ENCODE measurements at regions not wholly inside any gene's neighbourhood (a gene's known extent, or its start where the extent isn't known, plus 50 kb on each side); places are given as distances from the start of the nearest gene placed in this dataset.

DNA sequence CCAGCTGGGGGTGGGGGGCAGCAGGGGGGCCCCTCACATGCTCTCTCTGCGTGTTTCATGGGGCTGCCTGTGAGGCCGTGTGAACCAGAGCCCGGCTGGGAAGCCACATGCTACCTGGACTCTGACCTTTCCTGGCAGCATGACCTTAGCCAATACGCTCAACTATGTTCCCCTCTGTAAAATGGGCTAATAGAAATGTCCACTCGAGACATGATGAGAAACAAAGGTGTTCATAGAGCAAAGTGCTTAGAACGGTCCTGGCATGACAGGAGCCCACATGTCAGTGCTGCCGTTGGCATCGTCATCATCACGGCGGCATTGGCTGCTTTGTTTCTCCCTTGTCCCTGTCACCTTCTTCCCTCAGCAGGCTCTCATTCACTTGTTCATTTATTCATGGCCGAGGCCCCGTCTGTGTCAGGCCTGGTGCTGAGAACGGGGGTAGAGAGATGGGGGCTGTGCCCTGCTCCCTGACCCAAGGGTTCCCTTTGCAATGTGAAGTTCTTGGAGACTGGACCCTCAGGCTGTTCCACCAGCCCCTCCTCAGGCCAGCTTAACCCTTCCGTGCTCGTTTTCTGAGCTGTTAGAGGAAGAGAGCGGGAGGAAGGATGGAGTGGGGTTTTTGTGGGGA is 291.4 kb downstream of the SEC14L1 start:
- DNase-seq (ENCODE audit: low spot score) = no peak

DNA sequence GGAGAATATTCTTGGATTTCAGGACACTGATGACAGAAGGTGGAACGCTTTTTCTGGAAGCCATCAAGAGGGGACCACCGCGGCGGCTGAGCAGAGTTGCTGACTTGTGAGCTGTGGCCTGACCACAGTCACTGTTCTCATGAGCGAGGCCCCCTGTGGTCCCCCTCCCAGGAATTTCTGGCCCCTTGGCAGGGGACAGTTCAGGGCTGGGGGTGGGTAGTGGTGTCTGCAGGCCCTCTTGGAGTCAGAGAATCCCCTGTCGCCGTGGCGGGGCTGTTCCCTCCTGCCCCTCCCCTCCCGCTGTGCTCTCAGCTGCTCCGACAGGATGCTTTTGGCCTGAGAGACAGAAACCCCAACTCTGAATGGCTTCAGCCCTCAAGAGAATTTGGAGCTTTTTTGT is 292.0 kb downstream of the SEC14L1 start:
- no peak for DNase-seq (ENCODE audit: low spot score)

DNA sequence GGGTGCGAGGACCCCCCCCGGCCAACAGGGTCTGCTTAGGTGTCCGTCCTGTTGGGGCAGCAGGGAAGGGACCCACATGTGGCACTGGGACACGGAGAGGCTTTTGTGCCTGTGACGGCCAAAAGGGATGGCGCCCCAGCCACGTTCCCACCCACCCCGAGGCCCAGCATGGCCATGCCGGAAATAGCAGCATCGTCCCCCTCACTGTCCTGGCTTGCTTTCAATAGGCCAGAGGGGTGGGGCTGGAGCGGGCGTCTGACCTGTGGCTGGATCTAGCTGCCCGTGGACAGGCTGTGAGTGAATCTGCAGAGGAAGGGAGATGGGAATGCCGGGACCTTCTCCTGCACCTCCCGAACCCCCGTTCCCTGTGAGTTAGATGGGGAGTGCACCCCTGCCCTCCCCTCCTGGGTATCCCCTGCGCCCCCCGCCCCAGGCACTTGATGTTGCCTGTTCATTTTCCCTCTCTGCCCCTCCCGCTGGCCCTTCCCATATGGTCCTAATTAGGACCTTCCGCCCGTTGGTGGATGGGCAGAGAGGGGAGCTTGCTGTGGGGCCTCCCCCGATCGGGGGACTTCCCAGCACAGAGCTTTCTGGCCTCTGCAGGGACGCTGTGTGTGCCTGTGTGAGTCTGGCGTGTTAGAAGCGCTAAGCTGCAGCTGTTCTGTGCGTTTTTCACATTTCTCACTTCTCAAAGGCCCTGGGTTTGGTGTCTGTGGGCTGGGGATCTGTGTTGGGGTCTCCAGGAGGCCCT is 292.8 kb downstream of the SEC14L1 start:
- no peak for DNase-seq (ENCODE audit: low spot score)

DNA sequence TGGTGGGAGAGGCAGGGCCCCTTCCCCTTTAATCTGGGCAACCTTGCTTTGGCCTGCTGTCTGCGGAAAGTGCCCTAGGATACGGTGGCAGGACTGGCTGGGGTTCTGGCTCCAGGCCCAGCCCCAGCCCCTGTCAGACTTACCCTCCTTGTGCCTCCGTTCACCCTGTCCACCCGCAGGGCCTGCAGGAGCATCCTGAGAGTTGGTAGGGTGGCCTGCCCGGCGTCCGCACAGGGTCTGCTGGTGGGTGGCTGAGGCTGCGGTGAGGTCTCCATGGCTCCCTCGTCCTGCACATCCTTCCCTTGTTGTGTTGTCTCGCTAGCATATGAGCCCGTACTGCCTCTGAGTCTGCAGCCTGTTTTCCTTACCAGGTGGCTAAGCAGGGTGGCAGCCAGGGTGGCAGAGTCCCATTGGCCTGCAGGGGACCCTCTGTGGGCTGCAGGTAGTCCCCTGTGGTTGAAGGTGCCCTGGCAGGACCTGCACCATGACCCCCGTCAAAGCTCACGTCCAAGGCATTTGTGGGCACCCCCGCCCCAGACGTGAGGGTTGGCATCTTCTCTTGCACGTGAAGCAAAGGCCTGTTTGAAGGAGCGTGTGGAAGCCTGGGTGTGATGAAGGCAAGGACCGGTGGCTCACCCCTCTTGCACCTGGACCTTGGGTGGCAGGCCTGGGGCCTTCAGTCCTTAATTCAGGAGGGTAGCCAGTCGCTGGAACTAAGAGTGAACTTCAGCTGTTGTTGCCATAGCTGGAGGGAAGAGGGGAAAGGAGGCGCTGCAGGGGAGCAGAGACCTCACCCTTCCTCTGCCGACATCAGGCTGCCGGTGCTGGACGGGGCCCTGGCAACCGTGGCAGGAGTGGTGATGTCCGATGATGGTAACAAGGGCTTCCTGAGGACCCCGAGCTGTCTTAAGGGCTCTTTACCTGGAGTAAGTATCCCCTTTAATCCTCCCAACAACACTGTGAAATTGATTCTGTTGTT is 293.7 kb downstream of the SEC14L1 start:
- no peak for DNase-seq (ENCODE audit: low spot score)

DNA sequence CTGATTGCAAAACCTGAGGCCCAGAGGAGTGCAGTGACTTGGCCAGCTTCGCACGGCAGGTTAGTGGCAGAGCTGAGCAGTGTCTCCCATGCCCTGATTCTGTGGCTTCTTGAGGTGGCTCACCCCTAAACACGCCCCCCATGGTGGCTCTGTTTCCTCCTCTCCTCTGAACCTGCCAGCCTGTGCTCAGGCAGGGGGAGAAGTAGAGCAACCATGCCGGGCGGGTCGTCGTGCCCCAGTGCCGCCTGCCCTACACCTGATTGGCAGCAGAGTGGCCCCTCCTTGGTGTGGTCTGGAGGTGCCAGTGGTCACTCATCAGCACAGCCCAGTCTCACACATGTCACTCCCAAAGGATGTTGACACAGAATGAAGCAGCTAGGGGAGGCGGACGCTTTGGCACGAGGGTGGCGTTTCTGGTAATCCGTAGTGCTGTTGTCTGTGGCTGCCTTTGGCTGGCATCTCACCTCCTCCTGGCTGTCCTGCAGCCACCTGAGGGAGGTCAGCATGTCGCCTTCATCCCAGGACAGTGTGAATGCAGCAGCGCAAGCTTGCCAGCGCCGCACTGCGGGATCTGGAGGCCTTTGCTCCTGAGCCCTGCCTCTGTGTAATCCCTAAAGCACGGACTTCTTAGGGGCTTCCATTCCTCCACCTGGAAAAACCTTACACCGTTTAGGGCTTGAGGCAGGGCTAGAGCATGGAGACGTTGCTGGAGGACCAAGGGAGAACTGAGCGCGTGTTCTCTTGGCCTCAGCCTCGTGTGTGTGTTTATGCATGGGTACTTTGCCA is 294.7 kb downstream of the SEC14L1 start:
- DNase-seq (ENCODE audit: low spot score) = no peak

DNA sequence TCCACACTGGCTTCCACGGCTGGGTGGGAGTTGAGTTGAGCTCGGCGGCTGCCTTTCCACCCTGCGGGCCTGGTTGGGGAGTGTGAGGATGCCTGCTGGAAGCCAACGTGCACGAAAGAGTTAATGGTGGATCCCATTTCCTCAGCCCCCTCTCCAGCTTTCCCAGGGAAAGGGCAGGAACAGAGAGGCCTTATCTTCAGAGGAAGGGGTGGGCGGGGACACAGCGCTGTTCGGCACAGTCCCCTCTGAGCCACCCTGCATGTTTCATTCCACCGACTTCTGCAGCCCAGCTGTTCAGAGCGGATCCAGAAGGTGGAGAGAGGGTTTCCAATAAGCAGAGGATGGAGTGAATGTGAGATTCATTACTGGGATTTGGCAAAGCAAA is 295.3 kb downstream of the SEC14L1 start:
- DNase-seq (ENCODE audit: low spot score) = no peak

DNA sequence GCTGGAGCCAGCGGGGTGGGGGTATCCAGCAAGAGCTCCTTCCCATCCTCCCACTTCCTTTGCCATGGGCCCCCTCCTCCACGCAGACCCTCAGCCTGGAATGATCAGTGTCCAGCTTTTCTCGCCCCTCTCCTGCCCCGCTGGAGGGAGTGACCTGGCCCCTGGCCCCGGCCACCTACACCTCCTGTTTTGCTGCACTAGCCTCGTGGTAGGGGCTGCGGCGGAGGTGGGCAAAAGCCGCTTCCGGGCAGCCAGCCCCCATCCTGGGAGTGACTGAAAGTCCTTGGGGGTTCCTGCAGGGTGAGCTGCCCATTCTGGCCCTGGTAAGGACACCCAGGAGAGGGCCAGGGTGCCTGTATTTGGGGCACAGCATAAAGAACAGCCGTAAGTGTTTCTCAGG is 295.7 kb downstream of the SEC14L1 start:
- DNase-seq (ENCODE audit: low spot score) = no peak

DNA sequence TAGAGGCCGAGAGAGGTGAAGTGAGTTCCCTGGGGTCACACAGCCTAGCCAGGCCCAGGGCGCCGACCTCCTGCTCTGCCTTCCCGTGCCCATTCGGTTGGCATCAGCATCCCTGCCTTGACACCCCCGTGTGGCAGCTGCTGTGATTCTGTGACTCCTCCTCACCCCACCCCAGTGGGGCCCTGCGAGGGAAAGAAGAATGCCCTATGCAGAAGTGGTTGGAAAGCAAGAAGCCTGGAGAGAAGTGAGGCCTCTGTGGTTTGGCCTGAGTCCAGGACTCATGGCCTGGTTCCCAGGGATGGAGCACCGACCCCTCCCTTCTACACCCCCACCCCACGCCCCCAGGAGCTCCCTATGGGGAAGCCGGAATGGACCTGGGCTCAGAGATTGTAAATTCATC is 296.2 kb downstream of the SEC14L1 start:
- no peak for DNase-seq (ENCODE audit: low spot score)

DNA sequence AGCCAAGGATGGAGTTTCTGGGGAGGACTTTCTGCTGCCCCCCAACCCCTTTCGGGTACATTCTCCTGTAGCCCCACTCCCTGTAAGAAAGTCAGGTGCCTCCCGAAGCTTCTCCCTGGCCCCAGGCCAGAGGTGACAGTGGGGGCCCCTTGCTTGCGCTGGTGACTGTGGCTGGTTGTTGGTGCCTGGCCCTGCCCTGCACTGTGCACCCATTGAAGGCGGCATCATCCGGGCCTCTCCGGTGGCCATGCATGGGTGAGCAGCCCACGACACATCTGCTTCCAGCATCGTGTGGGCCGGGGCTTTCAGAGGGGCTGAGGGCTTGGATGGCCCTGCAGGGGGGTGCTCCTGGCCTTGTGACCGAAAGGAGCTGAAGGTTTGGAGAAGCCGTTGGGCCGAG is 297.0 kb downstream of the SEC14L1 start:
- DNase-seq (ENCODE audit: low spot score) = no peak

DNA sequence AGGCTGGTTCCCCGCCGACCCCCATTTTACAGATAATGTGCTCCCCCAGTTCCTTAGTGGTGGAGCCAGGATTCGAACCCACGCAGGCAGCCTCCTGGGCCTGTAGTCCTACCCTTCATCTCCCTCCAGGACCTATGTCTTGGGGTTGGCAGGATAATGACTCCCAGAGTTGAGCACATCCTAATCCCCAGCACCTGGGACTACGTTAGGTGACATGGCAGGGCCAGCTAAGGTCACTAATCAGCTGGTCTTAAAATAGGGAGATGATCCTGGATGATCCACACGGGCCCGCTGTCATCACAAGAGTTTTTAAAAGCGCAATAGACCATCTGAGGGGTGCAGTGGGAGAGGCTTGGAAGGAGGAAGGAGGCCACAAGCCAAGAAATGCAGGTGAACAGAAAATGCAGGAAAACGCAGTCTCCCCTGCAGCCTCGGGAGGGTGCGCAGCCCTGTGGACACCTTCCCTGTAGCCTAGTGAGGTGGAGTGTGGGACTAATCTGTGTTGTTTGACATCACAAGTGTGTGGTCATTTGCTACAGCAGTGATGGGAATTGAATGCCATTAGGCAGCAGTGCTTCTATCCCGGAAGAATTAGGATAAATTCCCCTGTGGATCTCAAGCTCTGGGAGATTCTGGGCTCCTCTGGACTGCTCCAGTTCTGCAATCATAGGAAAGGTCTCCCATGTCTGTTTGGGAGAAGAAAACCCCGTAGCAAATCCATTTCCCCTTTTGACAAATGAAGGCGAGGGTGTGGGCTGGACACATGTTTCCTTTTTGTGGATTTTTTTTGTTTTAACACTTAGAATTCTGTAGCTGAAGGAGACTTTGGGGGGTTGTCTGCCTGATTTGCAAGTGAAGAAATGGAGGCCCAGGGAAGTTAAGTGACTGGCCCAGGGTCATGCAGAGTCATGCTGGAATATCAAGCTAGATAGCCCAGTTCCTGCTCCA is 297.7 kb downstream of the SEC14L1 start:
- no peak for DNase-seq (ENCODE audit: low spot score)

DNA sequence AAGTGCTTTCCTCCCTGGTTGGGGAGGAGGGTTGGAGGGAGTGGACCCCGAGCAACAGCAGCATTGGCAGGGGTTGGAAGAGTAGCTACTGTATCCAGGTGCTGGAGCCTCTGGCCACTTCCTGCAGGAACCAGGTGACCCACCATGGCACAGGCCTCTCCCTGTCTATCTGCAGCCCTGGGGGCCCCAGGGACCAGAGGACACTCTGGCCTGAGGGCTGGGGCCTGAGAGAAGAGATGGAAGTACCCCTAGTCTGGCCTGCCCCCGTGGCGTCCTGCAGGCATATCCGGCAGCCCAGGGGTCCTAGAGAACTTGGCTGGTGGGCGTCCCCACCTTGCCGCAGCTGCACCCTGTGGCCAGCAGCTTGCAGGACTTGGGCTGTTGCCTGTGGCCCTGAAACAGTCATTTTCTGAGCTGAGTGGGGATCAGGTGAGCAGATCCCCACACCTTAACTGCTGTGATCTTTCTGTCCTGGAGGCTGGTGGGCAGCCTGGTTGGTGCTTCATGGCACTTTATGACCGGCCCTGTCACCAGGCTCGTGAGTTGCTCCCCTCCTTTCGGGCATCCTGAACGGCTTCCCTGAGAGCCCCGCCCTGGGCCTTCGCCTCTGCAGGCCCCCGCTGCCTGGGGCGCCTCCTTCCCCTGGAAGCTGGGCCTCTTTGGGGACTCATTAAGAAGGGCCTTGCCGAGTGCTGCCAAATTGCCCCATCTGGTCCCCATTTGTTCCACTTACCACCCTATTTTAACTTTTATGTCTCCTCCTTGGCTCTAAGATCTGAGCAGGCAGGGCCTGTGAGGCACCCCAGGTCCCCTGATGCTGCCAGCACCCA is 298.6 kb downstream of the SEC14L1 start:
- no peak for DNase-seq (ENCODE audit: low spot score)

DNA sequence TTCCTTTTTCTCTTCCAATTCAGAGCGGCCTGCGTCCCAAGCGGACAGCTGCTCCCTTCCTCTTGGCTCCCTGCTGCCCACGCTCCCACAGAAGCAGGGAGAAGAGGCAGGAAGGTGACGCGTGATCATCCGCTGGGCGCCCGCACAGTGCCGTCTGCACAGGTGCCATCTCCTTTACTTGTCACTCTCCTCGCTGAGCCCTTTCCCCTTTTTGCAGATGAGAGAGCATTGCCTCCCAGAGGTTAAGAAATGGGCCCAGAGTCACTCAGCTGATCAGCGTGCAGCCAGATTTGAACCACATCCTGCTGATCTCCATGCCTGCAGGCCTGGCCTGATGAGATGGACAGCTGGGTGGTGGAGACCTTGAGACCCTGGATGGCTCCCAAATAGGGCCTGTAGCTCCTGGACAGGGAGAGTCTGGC is 299.8 kb downstream of the SEC14L1 start:
- DNase-seq (ENCODE audit: low spot score) = no peak

DNA sequence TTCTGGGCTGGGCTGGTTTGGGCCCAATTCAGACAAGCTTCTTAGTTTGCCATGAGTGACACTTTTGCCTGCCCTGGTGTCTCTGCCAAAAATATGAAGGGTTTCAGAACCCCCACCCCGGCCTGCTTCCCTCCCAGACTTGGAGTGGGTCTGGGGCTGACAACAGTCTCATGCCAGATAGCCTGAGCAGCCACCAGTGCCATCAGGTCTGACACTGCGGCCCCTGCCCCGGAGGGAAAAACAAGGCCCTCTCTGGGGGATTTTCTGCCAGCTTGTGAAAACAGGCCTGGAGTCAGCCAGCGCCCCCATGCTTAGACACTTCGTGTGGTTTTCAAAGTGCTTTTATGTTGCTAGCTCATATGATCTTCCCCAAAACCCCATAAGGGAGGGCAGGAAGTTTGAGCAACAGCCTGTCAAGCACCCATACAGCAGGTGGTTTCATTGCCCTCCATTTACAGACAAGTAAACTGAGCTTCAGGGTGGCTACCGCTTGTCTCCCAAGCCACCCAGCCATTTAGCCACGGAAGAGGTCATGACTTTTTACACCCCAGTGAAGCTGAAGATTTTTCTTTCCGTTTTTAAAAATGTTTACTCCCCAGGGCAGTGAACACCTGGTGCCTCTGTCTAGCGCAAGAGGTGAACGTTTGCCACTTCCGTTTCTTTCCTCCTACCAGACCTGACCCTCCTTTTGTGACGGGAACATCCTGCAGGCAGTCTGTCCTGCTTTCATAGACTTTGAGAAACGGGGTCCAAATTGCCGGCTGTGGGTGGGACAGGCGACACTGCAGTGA is 300.6 kb downstream of the SEC14L1 start:
- DNase-seq (ENCODE audit: low spot score) = no peak

DNA sequence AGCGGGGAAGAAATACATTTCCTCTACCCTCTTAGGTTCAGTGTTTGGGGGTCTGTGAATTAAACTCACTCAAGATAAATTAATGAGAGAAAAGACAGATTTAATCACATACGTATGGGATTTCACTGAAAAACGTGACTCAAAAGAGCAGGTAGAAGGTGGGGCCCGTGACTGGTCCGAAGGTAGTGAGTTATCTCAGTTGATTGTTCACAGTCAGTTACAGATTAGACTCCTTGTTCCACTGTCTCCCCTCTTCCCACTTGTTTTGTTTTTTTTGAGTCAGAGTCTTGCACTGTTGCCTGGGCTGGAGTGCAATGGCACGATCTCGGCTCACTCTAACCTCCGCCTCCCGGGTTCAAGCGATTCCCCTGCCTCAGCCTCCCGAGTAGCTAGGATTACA is 301.2 kb downstream of the SEC14L1 start:
- no peak for DNase-seq (ENCODE audit: low spot score)

DNA sequence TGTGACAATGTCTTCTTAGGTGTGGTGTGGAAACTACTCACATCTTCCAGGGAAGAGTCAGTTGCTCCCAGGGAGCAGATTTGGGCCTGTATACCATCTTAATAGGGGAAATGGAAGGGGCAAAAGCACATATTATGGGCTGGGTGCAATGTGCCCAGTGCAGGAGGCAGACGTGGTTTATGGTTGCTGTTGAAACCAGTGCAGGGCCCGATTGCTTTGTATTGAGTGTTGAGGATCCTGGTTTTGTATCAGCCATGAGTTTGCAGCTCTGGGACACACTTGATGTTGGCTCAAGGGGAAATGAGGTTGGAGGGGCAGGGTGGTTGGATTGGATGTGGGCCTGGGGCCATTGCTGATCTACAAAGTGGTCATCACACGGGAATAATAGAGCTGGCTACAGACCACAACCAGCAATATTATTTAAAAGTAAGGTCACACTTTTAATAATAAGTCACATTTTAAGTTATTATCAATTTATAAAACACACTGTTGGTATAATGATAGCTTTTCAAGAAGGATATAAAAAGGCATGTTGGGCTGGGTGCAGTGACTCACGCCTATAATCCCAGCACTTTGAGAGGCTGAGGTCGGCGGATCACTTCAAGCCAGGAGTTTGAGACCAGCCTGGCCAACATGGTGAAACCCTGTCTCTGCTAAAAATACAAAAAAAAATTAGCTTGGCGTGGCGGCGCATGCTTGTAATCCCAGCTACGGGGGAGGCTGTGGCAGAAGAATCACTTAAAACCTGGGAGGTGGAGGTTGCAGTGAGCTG is 302.4 kb downstream of the SEC14L1 start:
- DNase-seq (ENCODE audit: low spot score) = no peak

DNA sequence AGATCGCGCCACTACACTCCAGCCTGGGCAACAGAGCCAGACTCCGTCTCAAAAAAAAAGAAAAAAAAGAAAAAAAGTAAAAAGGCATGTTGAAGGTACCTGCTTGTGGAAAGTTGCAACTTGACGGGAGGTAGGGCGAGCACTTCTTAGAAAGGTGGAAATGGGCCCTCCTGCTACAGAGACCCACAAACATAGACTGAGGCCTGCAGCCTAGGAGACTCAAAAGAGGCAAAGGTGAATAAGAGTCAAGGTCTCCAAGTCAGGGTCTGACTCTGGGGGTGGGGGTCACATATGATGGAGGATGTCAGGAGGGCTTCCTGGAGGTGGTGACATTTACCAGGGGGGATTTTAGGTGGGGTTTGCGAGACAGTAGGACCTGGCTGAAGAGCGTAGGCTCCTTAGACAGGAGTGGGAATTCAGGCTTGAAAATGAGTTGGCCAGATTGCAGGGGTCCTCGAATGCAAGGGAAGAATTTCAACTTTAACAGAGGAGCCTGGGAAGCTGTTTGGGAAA is 303.0 kb downstream of the SEC14L1 start:
- DNase-seq (ENCODE audit: low spot score) = no peak

DNA sequence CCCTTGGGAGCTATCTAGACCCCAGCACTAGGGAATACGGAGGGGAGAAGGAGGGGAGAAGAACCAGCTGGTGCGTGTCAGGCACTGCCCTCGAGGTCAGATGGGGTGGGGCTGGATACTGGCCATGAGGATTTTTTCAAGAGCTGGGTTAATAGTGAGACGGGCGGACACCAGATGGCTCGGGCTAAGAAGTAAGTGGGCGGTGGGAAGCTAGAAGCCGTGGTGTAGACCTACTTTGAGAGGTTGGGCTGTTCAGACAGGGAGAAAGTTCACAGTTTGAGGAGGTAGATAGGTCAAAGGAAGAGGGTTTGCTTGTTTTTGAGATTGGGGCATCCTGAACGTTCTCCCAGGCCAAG is 303.8 kb downstream of the SEC14L1 start:
- no peak for DNase-seq (ENCODE audit: low spot score)
